Ishikawa (cell line): ENCODE measurements at regions not wholly inside any gene's neighbourhood (a gene's known extent, or its start where the extent isn't known, plus 50 kb on each side); places are given as distances from the start of the nearest gene placed in this dataset.

Experiments
- CEBPB ChIP-seq: IDR thresholded peaks from 2 replicates; pipeline ENCODE4 v1.6.1; 2012
- CREB1 ChIP-seq: IDR thresholded peaks from 2 replicates; pipeline ENCODE4 v1.6.1; 2012; ENCODE audit warnings: low read depth
- EGR1 ChIP-seq: IDR thresholded peaks from 2 replicates; pipeline ENCODE4 v1.6.1; 2012
- EP300 ChIP-seq: IDR thresholded peaks from 2 replicates; pipeline ENCODE4 v1.6.1; 2012; ENCODE audit warnings: borderline replicate concordance
- FOXM1 ChIP-seq: IDR thresholded peaks from 2 replicates; pipeline ENCODE4 v1.6.1; 2012; ENCODE audit warnings: low read depth, borderline replicate concordance
- RAD21 ChIP-seq: IDR thresholded peaks from 2 replicates; pipeline ENCODE4 v1.6.1; 2012; ENCODE audit warnings: low read depth
- TAF1 ChIP-seq: IDR thresholded peaks from 2 replicates; pipeline ENCODE4 v1.6.1; 2012; ENCODE audit warnings: low read depth, mild to moderate bottlenecking
- TCF12 ChIP-seq: IDR thresholded peaks from 2 replicates; pipeline ENCODE4 v1.6.1; 2012; ENCODE audit warnings: low read depth
- TEAD4 ChIP-seq: IDR thresholded peaks from 2 replicates; pipeline ENCODE4 v1.6.1; 2012
- YY1 ChIP-seq: IDR thresholded peaks from 2 replicates; pipeline ENCODE4 v1.6.1; 2012; ENCODE audit warnings: low read depth
- ZBTB7A ChIP-seq: IDR thresholded peaks from 2 replicates; pipeline ENCODE4 v1.6.1; 2012; ENCODE audit warnings: low read depth
- TF ChIP-seq, protein P1 (sequence below): IDR thresholded peaks from 2 replicates; pipeline ENCODE4 v1.6.1; 2012
- TF ChIP-seq, protein P2 (sequence below): IDR thresholded peaks from 2 replicates; pipeline ENCODE4 v1.6.1; 2012; ENCODE audit warnings: low read depth, mild to moderate bottlenecking
- TF ChIP-seq, protein P3 (sequence below): IDR thresholded peaks from 2 replicates; pipeline ENCODE4 v1.6.1; 2012

DNA sequence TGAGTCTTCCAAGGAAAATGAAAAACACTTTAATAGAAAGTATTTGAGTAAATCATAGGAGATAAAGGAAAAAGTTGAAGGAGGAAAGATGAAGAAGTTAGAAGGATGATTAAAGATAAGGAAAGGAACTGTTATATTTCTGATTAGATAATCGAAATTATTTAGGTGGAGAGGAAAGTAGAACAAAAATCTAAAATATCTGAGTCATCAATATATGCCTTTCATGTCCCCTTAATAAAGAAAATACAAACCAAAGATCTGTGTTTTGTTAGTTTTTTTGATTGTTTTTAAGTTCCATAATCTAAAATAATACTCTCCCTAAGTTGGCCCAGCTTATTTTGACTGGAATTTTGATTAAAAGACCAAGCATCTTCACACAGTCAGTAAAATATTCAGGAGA lies 412.9 kb upstream of the DDX18 start:
- no peak for TF ChIP-seq CEBPB
- TF ChIP-seq, protein P1, sequence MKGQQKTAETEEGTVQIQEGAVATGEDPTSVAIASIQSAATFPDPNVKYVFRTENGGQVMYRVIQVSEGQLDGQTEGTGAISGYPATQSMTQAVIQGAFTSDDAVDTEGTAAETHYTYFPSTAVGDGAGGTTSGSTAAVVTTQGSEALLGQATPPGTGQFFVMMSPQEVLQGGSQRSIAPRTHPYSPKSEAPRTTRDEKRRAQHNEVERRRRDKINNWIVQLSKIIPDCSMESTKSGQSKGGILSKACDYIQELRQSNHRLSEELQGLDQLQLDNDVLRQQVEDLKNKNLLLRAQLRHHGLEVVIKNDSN = no peak
- no peak for TF ChIP-seq EGR1
- TF ChIP-seq, protein P2, sequence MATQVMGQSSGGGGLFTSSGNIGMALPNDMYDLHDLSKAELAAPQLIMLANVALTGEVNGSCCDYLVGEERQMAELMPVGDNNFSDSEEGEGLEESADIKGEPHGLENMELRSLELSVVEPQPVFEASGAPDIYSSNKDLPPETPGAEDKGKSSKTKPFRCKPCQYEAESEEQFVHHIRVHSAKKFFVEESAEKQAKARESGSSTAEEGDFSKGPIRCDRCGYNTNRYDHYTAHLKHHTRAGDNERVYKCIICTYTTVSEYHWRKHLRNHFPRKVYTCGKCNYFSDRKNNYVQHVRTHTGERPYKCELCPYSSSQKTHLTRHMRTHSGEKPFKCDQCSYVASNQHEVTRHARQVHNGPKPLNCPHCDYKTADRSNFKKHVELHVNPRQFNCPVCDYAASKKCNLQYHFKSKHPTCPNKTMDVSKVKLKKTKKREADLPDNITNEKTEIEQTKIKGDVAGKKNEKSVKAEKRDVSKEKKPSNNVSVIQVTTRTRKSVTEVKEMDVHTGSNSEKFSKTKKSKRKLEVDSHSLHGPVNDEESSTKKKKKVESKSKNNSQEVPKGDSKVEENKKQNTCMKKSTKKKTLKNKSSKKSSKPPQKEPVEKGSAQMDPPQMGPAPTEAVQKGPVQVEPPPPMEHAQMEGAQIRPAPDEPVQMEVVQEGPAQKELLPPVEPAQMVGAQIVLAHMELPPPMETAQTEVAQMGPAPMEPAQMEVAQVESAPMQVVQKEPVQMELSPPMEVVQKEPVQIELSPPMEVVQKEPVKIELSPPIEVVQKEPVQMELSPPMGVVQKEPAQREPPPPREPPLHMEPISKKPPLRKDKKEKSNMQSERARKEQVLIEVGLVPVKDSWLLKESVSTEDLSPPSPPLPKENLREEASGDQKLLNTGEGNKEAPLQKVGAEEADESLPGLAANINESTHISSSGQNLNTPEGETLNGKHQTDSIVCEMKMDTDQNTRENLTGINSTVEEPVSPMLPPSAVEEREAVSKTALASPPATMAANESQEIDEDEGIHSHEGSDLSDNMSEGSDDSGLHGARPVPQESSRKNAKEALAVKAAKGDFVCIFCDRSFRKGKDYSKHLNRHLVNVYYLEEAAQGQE = no peak
- no peak for TF ChIP-seq EP300
- TF ChIP-seq TEAD4 = no peak
- TF ChIP-seq, protein P3, sequence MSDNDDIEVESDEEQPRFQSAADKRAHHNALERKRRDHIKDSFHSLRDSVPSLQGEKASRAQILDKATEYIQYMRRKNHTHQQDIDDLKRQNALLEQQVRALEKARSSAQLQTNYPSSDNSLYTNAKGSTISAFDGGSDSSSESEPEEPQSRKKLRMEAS = no peak
- TF ChIP-seq RAD21 = no peak
- no peak for TF ChIP-seq YY1
- TF ChIP-seq ZBTB7A = no peak
- no peak for TF ChIP-seq CREB1
- no peak for TF ChIP-seq TAF1
- no peak for TF ChIP-seq FOXM1
- no peak for TF ChIP-seq TCF12
